ENCODE measurements at regions not wholly inside any gene's neighbourhood (a gene's known extent, or its start where the extent isn't known, plus 50 kb on each side); places are given as distances from the start of the nearest gene placed in this dataset.

- DNase-seq: no peak
- Histone ChIP-seq H3K9me3 (no peaks in the 10 kb centered on the region), H3K27ac (no peak overlapping the region), H3K36me3 (no peaks in the 10 kb centered on the region), H3K27me3 (no peaks in the 10 kb centered on the region), H3K4me1 (no peaks in the 10 kb centered on the region), H3K4me3 (no peak overlapping the region)
- no peak for ATAC-seq
- TF ChIP-seq CTCF (IDR thresholded peaks at IDR 0.05): no peak
- intact Hi-C loops (cut with DNase I): no loop called here
Observed at GRCh38 chr6:119848696-119849095, 499.1 kb upstream of the MAN1A1 start.

- no peak for DNase-seq
Observed at GRCh38 chr6:119845161-119845560, 495.6 kb upstream of the MAN1A1 start.

GRCh38 chr6:119844387-119844786 is 494.8 kb upstream of the MAN1A1 start:
- Histone ChIP-seq H3K27ac (no peak overlapping the region), H3K36me3 (no peaks in the 10 kb centered on the region), H3K27me3 (no peaks in the 10 kb centered on the region), H3K4me1 (no peaks in the 10 kb centered on the region), H3K9me3 (no peaks in the 10 kb centered on the region), H3K4me3 (no peak overlapping the region)
- intact Hi-C loops (cut with DNase I): no loop called here
- ATAC-seq (no peak), DNase-seq (no peak)
- TF ChIP-seq CTCF (IDR thresholded peaks at IDR 0.05): no peak

More at GRCh38 chr6:119845161-119845560, 495.6 kb upstream of the MAN1A1 start:
- Histone ChIP-seq H3K9me3 (no peaks in the 10 kb centered on the region), H3K27me3 (no peaks in the 10 kb centered on the region), H3K4me1 (no peaks in the 10 kb centered on the region), H3K27ac (no peak overlapping the region), H3K4me3 (no peak overlapping the region), H3K36me3 (no peaks in the 10 kb centered on the region)
- intact Hi-C loops (cut with DNase I): no loop called here
- no peak for ATAC-seq
- TF ChIP-seq CTCF (IDR thresholded peaks at IDR 0.05): no peak

GRCh38 chr6:119842191-119842590 is 492.6 kb upstream of the MAN1A1 start:
- no peak for TF ChIP-seq CTCF (IDR thresholded peaks at IDR 0.05)
- H3K27ac ChIP-seq: no peak overlapping the region
- ATAC-seq (no peak), DNase-seq (no peak)
- no peaks in the 10 kb centered on the region for H3K9me3 ChIP-seq
- intact Hi-C loops (cut with DNase I): no loop called here
- no peaks in the 10 kb centered on the region for H3K4me1 ChIP-seq
- no peaks in the 10 kb centered on the region for H3K27me3 ChIP-seq
- no peaks in the 10 kb centered on the region for H3K36me3 ChIP-seq
- H3K4me3 ChIP-seq: no peak overlapping the region

GRCh38 chr6:119838043-119838442 is 488.5 kb upstream of the MAN1A1 start:
- Histone ChIP-seq H3K4me3 (no peak overlapping the region), H3K27me3 (no peaks in the 10 kb centered on the region), H3K9me3 (no peaks in the 10 kb centered on the region), H3K27ac (no peak overlapping the region), H3K4me1 (no peaks in the 10 kb centered on the region), H3K36me3 (no peaks in the 10 kb centered on the region)
- DNase-seq (no peak), ATAC-seq (no peak)
- intact Hi-C loops (cut with DNase I): no loop called here
- no peak for TF ChIP-seq CTCF (IDR thresholded peaks at IDR 0.05)

- Histone ChIP-seq H3K9me3 (no peaks in the 10 kb centered on the region), H3K27me3 (no peaks in the 10 kb centered on the region), H3K4me1 (no peaks in the 10 kb centered on the region), H3K36me3 (no peaks in the 10 kb centered on the region), H3K4me3 (no peak overlapping the region), H3K27ac (no peak overlapping the region)
- ATAC-seq: no peak
- no peak for DNase-seq
- TF ChIP-seq CTCF (IDR thresholded peaks at IDR 0.05): no peak
- intact Hi-C loops (cut with DNase I): no loop called here
Observed at GRCh38 chr6:119834418-119834817, 484.9 kb upstream of the MAN1A1 start.

Data from upper lobe of right lung (tissue), 1 donor.